IgD-negative memory B cell (primary cell): ENCODE measurements at regions not wholly inside any gene's neighbourhood (a gene's known extent, or its start where the extent isn't known, plus 50 kb on each side); places are given as distances from the start of the nearest gene placed in this dataset.
"Not testable (repeated sequence)": the region's sequence is repeated elsewhere in the genome, so short reads cannot be mapped to it uniquely, and the experiment has no call there.

ENCODE experiments used
- H3K27ac Mint-ChIP-seq, 3 donors: one replicate each; pipeline ENCODE4 v1.8.0; 2020 to 2022; ENCODE audit warnings: mild to moderate bottlenecking in 3 of 3, mixed read lengths in 3 of 3, moderate library complexity in 1 of 3
- H3K27me3 Mint-ChIP-seq: one replicate; pipeline ENCODE4 v1.8.0; 2021; ENCODE audit warnings: mixed read lengths
- H3K36me3 Mint-ChIP-seq: one replicate; pipeline ENCODE4 v1.8.0; 2020; ENCODE audit warnings: mild to moderate bottlenecking, mixed read lengths
- H3K4me1 Mint-ChIP-seq, 3 donors: one replicate each; pipeline ENCODE4 v1.8.0; 2020 to 2022; ENCODE audit warnings: mixed read lengths in 3 of 3, mild to moderate bottlenecking in 1 of 3
- H3K4me3 Mint-ChIP-seq, 4 donors: one replicate each; pipeline ENCODE4 v1.8.0; 2020 to 2022; ENCODE audit warnings: mild to moderate bottlenecking in 4 of 4, mixed read lengths in 4 of 4, moderate library complexity in 3 of 4
- H3K9me3 Mint-ChIP-seq, 3 donors: one replicate each; pipeline ENCODE4 v1.8.0; 2020 to 2021; ENCODE audit warnings: mixed read lengths in 3 of 3, mild to moderate bottlenecking in 1 of 3

DNA sequence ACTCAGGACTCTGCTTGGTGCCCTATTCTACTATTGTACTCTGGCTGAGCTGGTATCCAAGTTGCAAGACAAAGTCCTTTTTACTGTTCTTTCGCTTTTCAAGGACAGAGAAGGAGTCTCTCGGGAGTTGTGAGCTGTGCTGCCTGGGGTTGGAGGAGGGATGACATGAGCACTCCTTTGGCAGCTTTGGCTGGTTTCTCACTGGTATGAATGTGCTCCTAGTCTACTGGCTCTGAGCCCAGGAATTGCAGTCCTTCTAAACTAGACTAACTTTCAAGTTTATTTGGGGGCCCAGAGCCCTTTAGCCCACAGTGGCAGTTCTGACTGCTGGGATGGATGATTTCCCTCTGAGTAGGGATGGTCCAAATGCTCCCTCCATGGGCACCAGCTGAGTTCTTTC lies 997.1 kb downstream of the RAB28 start:
- Mint-ChIP-seq H3K27me3 (no peaks in the 10 kb centered on the region), H3K4me3 (no peak overlapping the region), H3K4me1 (no peaks in the 10 kb centered on the region)

DNA sequence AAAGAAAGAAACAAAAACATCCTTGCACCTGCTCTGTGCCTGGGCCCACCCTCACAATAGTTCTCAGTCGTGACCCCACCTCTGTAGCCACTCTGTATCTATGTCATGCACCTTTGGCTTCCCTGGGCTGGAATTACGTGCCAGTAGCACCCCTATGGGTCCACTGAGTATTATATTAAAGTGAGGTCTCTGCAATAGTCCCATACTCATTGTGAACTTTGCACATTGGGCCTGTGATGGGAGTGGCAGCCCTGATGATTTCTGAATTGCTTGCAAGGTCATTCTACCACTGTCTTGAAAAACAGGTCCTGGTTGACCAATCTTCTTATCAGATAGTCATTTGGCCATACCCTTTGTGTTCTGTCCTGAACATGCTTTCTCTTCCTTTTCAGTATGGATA lies 1012.1 kb downstream of the RAB28 start:
- H3K4me3 Mint-ChIP-seq, result no peak overlapping the region
- no peaks in the 10 kb centered on the region for H3K36me3 Mint-ChIP-seq
- H3K27ac Mint-ChIP-seq, result no peak overlapping the region
- peaks cover 0 to 21% (median 13%) of the 10 kb centered on the region in 3 donors for H3K9me3 Mint-ChIP-seq
- no peaks in the 10 kb centered on the region for H3K27me3 Mint-ChIP-seq
- no peaks in the 10 kb centered on the region for H3K4me1 Mint-ChIP-seq

More for the DNA sequence above, 997.1 kb downstream of the RAB28 start:
- Mint-ChIP-seq H3K27ac (no peak overlapping the region), H3K36me3 (no peaks in the 10 kb centered on the region), H3K9me3 (peaks cover 1 to 7% (median 6%) of the 10 kb centered on the region in 3 donors)

GRCh38 chr4:12471193-12471592 lies 1012.9 kb downstream of the RAB28 start:
- H3K4me1 Mint-ChIP-seq, result no peaks in the 10 kb centered on the region
- H3K9me3 Mint-ChIP-seq, result peaks cover 0 to 21% (median 13%) of the 10 kb centered on the region in 3 donors
- no peaks in the 10 kb centered on the region for H3K36me3 Mint-ChIP-seq
- no peak overlapping the region for H3K4me3 Mint-ChIP-seq
- no peak overlapping the region for H3K27ac Mint-ChIP-seq
- H3K27me3 Mint-ChIP-seq, result no peaks in the 10 kb centered on the region

DNA sequence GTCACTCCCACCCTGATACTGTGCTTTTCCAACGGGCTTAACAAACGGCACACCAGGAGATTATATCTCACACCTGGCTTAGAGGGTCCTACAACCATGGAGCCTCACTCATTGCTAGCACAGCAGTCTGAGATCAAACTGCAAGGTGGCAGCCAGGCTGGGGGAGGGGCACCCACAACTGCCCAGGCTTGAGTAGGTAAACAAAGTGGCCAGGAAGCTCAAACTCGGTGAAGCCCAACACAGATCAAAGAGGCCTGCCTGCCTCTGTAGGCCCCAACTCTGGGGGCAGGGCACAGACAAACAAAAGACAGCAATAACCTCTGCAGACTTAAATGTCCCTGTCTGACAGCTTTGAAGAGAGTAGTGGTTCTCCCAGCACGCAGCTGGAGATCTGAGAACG lies 1022.6 kb downstream of the RAB28 start:
- not testable (repeated sequence) for H3K4me1 Mint-ChIP-seq, H3K27me3 Mint-ChIP-seq, H3K27ac Mint-ChIP-seq, H3K4me3 Mint-ChIP-seq, H3K9me3 Mint-ChIP-seq, H3K36me3 Mint-ChIP-seq

GRCh38 chr4:12459126-12459525 lies 1025.0 kb downstream of the RAB28 start:
- Mint-ChIP-seq H3K27ac (no peak overlapping the region), H3K9me3 (peaks cover 2 to 5% (median 4%) of the 10 kb centered on the region in 3 donors), H3K4me1 (no peaks in the 10 kb centered on the region), H3K4me3 (peak overlapping the region in 1 of 4 donors; percentile 63), H3K27me3 (no peaks in the 10 kb centered on the region), H3K36me3 (no peaks in the 10 kb centered on the region)

DNA sequence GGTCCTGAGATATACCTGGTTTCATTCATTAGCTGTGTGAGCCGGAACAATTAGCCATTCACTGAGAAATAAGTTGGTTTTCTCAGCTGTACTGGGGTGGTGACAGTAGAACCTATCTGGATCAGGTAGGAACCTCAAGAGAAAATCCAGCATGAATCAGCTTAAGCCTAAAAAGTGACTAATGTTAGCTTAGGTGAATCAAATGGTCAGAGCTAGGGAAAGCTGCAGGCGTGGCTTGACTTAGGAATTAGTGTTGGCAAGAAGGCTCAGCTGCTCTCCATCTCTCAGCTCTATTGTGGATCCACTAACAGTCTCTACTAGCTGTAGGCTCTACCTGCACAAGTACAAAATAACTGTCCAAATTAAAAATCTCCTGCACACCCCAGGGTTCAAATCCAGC lies 1025.5 kb downstream of the RAB28 start:
- no peaks in the 10 kb centered on the region for H3K27me3 Mint-ChIP-seq
- H3K36me3 Mint-ChIP-seq, result no peaks in the 10 kb centered on the region
- H3K9me3 Mint-ChIP-seq, result peaks cover 3 to 5% (median 4%) of the 10 kb centered on the region in 3 donors
- no peak overlapping the region for H3K4me3 Mint-ChIP-seq
- H3K27ac Mint-ChIP-seq, result no peak overlapping the region
- no peaks in the 10 kb centered on the region for H3K4me1 Mint-ChIP-seq

DNA sequence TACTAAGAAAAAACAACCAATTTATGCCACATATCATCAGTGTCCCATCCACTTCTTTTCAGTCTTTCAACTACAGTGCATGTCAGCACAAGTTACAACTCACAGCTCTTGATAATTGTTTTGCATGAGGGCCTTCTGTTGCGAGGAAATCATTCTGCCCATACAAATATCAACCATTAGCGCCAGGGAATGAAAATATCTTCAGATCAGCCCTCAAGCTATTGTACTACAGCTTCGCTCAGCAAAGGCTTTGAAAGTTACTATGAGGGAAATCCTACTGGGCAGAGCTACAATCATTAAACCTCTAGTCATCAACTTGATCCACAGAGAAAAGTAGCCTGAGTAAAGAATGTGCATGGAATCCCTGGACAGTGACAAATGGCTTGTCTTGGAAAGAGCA lies 1023.6 kb upstream of the HS3ST1 start:
- H3K4me3 Mint-ChIP-seq, result no peak overlapping the region
- no peak overlapping the region for H3K27ac Mint-ChIP-seq
- peaks cover 6 to 19% (median 8%) of the 10 kb centered on the region in 3 donors for H3K9me3 Mint-ChIP-seq
- no peaks in the 10 kb centered on the region for H3K27me3 Mint-ChIP-seq
- no peaks in the 10 kb centered on the region for H3K4me1 Mint-ChIP-seq
- no peaks in the 10 kb centered on the region for H3K36me3 Mint-ChIP-seq

- Mint-ChIP-seq H3K9me3 (peaks cover 5 to 17% (median 13%) of the 10 kb centered on the region in 3 donors), H3K36me3 (no peaks in the 10 kb centered on the region), H3K27me3 (no peaks in the 10 kb centered on the region), H3K4me1 (no peaks in the 10 kb centered on the region), H3K27ac (no peak overlapping the region), H3K4me3 (no peak overlapping the region)
Measured at GRCh38 chr4:12447451-12447850, 1018.8 kb upstream of the HS3ST1 start.

DNA sequence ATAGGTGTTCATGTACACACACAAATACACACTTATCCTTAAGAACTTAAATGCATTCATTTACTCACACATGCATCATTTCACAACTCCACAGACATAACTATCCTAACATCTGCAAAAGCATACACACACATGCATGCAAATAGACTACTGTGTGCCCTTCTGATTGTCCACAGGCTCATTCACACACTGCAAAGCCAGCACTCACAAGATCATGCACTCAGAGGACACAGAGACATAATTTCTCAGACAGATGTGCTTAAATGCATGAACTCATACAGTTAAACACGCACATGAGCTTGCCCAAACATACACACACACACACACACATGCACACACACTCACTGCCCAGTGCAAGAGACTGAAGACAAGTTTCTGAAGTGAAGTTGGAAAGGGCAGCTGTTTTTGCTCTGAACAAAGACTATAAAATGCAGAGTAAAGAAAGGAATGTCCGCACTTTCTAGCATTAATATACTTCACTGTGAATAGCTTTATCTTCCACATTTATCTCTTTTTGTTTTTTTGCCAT lies 1018.0 kb upstream of the HS3ST1 start:
- no peaks in the 10 kb centered on the region for H3K4me1 Mint-ChIP-seq
- H3K27ac Mint-ChIP-seq, result no peak overlapping the region
- H3K36me3 Mint-ChIP-seq, result no peaks in the 10 kb centered on the region
- no peak overlapping the region for H3K4me3 Mint-ChIP-seq
- H3K9me3 Mint-ChIP-seq, result peaks cover 5 to 16% (median 13%) of the 10 kb centered on the region in 3 donors
- H3K27me3 Mint-ChIP-seq, result no peaks in the 10 kb centered on the region

GRCh38 chr4:12446256-12446655 lies 1017.6 kb upstream of the HS3ST1 start:
- no peaks in the 10 kb centered on the region for H3K27me3 Mint-ChIP-seq
- no peaks in the 10 kb centered on the region for H3K4me1 Mint-ChIP-seq
- peaks cover 6 to 13% (median 10%) of the 10 kb centered on the region in 3 donors for H3K9me3 Mint-ChIP-seq
- H3K4me3 Mint-ChIP-seq, result no peak overlapping the region
- H3K36me3 Mint-ChIP-seq, result no peaks in the 10 kb centered on the region
- no peak overlapping the region for H3K27ac Mint-ChIP-seq

DNA sequence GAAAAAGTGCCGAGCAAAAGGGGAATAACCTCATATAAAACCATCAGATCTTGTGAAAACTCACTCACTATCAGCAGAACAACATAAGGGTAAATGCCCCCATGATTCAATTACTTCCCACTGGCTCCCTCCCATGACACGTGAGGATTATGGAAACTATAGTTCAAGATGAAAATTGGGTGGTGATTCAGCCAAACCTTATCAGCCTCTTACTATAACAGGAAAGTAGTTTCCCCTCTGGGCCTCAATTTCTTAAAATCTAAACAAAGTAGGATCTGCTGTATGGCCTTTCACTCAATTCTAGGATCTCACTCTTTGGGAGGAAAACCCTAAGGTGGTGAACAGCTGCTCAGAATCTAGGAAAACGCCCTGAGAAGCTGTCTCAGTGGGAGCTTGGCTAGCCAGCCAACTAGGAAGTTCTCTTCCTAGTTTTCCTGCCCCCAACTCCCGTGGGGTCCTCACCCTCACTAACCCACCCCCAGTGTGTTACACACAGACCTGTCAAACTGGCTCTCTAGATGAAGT lies 1017.1 kb upstream of the HS3ST1 start:
- Mint-ChIP-seq H3K4me3 (no peak overlapping the region), H3K27ac (no peak overlapping the region), H3K9me3 (peaks cover 7 to 10% (median 8%) of the 10 kb centered on the region in 3 donors), H3K36me3 (no peaks in the 10 kb centered on the region), H3K27me3 (no peaks in the 10 kb centered on the region), H3K4me1 (no peaks in the 10 kb centered on the region)

GRCh38 chr4:12439633-12440305 lies 1011.1 kb upstream of the HS3ST1 start:
- Mint-ChIP-seq H3K9me3 (peaks cover 2 to 8% (median 6%) of the 10 kb centered on the region in 3 donors), H3K36me3 (no peaks in the 10 kb centered on the region), H3K27me3 (no peaks in the 10 kb centered on the region), H3K27ac (no peak overlapping the region), H3K4me3 (no peak overlapping the region), H3K4me1 (no peaks in the 10 kb centered on the region)

DNA sequence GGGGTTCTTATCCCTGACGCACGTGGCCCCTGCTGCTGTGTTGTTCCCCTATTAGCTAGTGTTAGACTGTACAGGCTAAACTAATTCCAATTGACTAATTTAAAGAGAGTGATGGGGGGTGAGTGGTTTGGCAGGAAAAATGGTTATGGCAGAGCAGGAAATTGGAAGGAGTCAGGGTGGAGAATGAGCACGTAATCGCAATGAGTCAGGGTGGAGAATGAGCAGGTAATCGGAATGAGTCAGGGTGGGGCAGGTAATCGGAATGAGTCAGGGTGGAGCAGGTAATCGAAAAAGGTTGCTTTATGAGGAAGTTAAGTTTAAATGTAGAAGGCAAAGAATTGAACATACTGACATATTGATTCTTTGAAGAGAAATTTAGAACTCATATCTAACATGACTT lies 1002.6 kb upstream of the HS3ST1 start:
- not testable (repeated sequence) for H3K27ac Mint-ChIP-seq, H3K36me3 Mint-ChIP-seq, H3K4me1 Mint-ChIP-seq, H3K9me3 Mint-ChIP-seq, H3K4me3 Mint-ChIP-seq, H3K27me3 Mint-ChIP-seq

DNA sequence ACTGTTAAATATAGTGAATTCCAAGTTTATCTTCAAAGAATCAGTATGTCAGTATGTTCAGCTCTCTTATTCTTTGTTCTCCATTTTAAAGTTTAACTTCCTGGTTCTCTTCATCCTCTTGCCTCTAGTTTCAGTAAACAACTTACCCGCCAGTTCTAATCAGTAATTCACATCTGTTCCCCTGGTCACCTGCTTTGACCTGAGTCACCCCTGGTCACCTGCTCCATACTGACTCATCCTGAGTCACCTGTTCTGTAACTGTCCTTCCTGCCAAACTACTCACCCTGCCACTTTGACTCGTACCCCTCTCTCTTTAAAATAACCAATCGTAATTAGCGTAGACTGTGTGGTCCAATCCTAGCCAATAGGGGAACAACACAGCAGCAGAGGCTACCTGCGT lies 992.7 kb upstream of the HS3ST1 start:
- no peaks in the 10 kb centered on the region for H3K4me1 Mint-ChIP-seq
- H3K9me3 Mint-ChIP-seq, result peaks cover 0 to 5% (median 2%) of the 10 kb centered on the region in 3 donors
- no peaks in the 10 kb centered on the region for H3K27me3 Mint-ChIP-seq
- H3K36me3 Mint-ChIP-seq, result no peaks in the 10 kb centered on the region
- H3K27ac Mint-ChIP-seq, result no peak overlapping the region
- H3K4me3 Mint-ChIP-seq, result no peak overlapping the region

- Mint-ChIP-seq H3K27me3 (no peaks in the 10 kb centered on the region), H3K27ac (no peak overlapping the region), H3K9me3 (peaks cover 0 to 4% (median 2%) of the 10 kb centered on the region in 3 donors), H3K4me1 (no peaks in the 10 kb centered on the region), H3K36me3 (no peaks in the 10 kb centered on the region), H3K4me3 (no peak overlapping the region)
Measured at GRCh38 chr4:12416755-12417154, 988.1 kb upstream of the HS3ST1 start.

DNA sequence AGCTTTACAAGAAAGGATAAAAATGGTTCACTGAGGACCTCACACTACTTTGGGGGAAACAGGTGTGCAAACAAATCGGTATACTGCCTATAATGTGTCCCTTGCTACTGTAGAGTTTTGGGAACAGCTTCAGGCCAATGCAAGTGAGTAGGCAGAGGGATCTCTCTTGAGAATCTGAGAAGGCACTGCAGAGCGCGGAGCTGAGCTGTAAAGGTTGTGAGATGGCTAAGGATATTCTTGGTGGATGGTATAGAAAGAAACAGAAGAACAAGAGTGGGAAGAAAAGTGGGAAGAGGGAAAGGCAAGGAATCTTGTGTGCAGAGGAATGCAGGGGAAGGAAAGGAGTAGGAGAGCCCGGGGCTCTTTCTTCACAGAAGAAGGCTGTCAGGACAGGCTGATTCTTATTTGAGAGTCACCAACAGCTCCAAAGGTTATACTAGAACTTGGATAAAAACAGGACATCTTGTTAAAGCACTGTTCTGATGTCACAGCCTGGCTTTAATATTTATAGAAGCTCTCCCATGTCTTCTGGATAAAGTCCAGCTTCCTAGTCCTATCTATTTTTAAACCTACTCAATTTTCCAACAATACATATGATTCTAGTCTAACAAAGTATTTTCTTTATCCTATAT lies 985.6 kb upstream of the HS3ST1 start:
- H3K9me3 Mint-ChIP-seq, result peaks cover 0 to 2% (median 2%) of the 10 kb centered on the region in 3 donors
- H3K36me3 Mint-ChIP-seq, result no peaks in the 10 kb centered on the region

More for the DNA sequence above, 985.6 kb upstream of the HS3ST1 start:
- H3K4me3 Mint-ChIP-seq, result no peak overlapping the region
- H3K27ac Mint-ChIP-seq, result no peak overlapping the region
- H3K4me1 Mint-ChIP-seq, result no peaks in the 10 kb centered on the region
- no peaks in the 10 kb centered on the region for H3K27me3 Mint-ChIP-seq
